ENCODE measurements at regions not wholly inside any gene's neighbourhood (a gene's known extent, or its start where the extent isn't known, plus 50 kb on each side); places are given as distances from the start of the nearest gene placed in this dataset.

GRCh38 chr4:125132729-125133128 lies 182.0 kb upstream of the FAT4 start:
- TF ChIP-seq CTCF (IDR thresholded peaks at IDR 0.05; ENCODE audit: low read length) (no peak), EZH2 (IDR thresholded peaks at IDR 0.05; ENCODE audit: borderline replicate concordance, low read length) (no peak)

Measured in OCI-LY1 (cell line).